Osteoblast (primary cell): ENCODE measurements at regions not wholly inside any gene's neighbourhood (a gene's known extent, or its start where the extent isn't known, plus 50 kb on each side); places are given as distances from the start of the nearest gene placed in this dataset.

Experiments
- DNase-seq: peaks from one replicate; pipeline ENCODE4 v3.0.0; 2011; ENCODE audit warnings: low spot score, mixed read lengths; ENCODE audit not compliant: insufficient read length; ENCODE audit errors: missing footprints
- H2AFZ ChIP-seq: 2 replicates; pipeline ENCODE4 v1.6.0; 2011; ENCODE audit warnings: mild to moderate bottlenecking, low read length
- H3K27ac ChIP-seq: 2 replicates; pipeline ENCODE4 v1.5.1; 2011; ENCODE audit warnings: mild to moderate bottlenecking, low read depth, low read length, moderate library complexity
- H3K27me3 ChIP-seq: 2 replicates; pipeline ENCODE4 v1.6.0; 2012; ENCODE audit warnings: mild to moderate bottlenecking, control low read depth, inconsistent platforms, low read length, moderate library complexity; ENCODE audit not compliant: insufficient read depth
- H3K36me3 ChIP-seq: 2 replicates; pipeline ENCODE4 v1.5.1; 2011; ENCODE audit warnings: mild to moderate bottlenecking, low read length, control low read depth, moderate library complexity; ENCODE audit not compliant: insufficient read depth
- H3K4me1 ChIP-seq: 2 replicates; pipeline ENCODE4 v1.5.1; 2011; ENCODE audit warnings: mild to moderate bottlenecking, low read length, control low read depth, moderate library complexity; ENCODE audit not compliant: insufficient read depth
- H3K4me2 ChIP-seq: 2 replicates; pipeline ENCODE4 v1.6.0; 2011; ENCODE audit warnings: mild to moderate bottlenecking, low read length; ENCODE audit not compliant: insufficient read depth
- H3K4me3 ChIP-seq: fragments of 200-600 bp; sonication (generic); 3 replicates; pipeline ENCODE4 v1.5.1; 2012; ENCODE audit warnings: mild to moderate bottlenecking, low read length, inconsistent platforms; ENCODE audit not compliant: insufficient read depth
- H3K79me2 ChIP-seq: 2 replicates; pipeline ENCODE4 v1.6.0; 2012; ENCODE audit warnings: mild to moderate bottlenecking, low read length, control low read depth, inconsistent platforms; ENCODE audit not compliant: insufficient read depth
- H3K9me3 ChIP-seq: 2 replicates; pipeline ENCODE4 v1.5.1; 2011; ENCODE audit warnings: low read depth, low read length, control low read depth
- H4K20me1 ChIP-seq: 2 replicates; pipeline ENCODE4 v1.6.0; 2012; ENCODE audit warnings: mild to moderate bottlenecking, low read length, control low read depth; ENCODE audit not compliant: insufficient read depth
- TF ChIP-seq, protein P1 (sequence below): IDR thresholded peaks from 2 replicates; pipeline ENCODE4 v1.5.1; 2011; ENCODE audit warnings: mild to moderate bottlenecking, low read depth, low read length, moderate library complexity; ENCODE audit errors: extremely low read depth

DNA sequence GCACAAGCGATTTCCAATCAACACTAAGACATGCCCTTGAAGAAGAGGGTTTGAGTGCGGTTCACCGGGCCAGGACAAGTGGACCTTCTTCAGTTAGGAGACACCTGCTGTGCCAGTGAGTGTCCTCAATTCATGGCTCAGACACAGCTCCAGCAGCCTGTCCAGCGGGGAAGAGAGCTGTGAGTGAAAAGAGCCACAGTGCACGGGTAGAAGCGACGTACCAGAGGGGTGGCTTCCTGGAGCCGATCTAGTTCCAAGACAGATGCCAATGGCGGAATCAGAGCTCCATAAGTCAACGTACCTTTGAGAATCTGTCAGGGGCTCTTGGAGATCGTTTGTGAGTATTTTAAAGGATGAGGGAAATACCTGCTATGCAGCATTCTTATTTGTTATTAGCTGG, 119.9 kb upstream of the SALL3 start:
- TF ChIP-seq, protein P1, sequence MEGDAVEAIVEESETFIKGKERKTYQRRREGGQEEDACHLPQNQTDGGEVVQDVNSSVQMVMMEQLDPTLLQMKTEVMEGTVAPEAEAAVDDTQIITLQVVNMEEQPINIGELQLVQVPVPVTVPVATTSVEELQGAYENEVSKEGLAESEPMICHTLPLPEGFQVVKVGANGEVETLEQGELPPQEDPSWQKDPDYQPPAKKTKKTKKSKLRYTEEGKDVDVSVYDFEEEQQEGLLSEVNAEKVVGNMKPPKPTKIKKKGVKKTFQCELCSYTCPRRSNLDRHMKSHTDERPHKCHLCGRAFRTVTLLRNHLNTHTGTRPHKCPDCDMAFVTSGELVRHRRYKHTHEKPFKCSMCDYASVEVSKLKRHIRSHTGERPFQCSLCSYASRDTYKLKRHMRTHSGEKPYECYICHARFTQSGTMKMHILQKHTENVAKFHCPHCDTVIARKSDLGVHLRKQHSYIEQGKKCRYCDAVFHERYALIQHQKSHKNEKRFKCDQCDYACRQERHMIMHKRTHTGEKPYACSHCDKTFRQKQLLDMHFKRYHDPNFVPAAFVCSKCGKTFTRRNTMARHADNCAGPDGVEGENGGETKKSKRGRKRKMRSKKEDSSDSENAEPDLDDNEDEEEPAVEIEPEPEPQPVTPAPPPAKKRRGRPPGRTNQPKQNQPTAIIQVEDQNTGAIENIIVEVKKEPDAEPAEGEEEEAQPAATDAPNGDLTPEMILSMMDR = no peak
- H3K4me3 ChIP-seq = no peak overlapping the region
- no peak overlapping the region for H2AFZ ChIP-seq
- H3K79me2 ChIP-seq = no peaks in the 10 kb centered on the region
- H3K4me1 ChIP-seq = no peaks in the 10 kb centered on the region
- H3K27ac ChIP-seq = no peak overlapping the region
- H3K36me3 ChIP-seq = no peaks in the 10 kb centered on the region
- no peaks in the 10 kb centered on the region for H3K27me3 ChIP-seq
- no peaks in the 10 kb centered on the region for H3K9me3 ChIP-seq
- no peaks in the 10 kb centered on the region for H4K20me1 ChIP-seq
- no peak for DNase-seq
- no peak overlapping the region for H3K4me2 ChIP-seq

DNA sequence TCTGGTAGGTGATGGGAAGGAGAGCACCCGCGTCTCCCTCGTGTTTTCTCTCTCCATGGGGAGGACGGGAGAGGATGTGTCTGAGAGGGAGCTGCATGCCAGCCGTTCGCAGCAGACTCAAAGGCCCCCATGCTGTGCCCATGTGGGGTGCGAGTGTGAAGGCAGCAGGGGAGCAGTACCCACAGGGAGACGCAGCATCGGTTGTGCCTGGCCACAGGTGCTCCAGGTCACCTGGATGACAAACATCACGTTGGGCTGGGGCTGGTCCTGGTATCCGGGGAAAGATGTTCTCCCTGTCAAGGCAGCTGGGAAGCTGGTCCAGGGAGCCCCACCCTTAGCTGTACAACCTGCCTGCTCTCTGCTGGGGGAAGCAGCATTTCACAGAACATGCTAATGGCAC, 119.5 kb upstream of the SALL3 start:
- DNase-seq = peak; percentile 61
- Histone ChIP-seq H3K4me2 (no peak overlapping the region), H3K36me3 (no peaks in the 10 kb centered on the region), H3K4me1 (no peaks in the 10 kb centered on the region), H3K27me3 (no peaks in the 10 kb centered on the region), H3K27ac (no peak overlapping the region), H3K4me3 (no peak overlapping the region), H4K20me1 (no peaks in the 10 kb centered on the region), H3K9me3 (no peaks in the 10 kb centered on the region), H3K79me2 (no peaks in the 10 kb centered on the region), H2AFZ (no peak overlapping the region)
- TF ChIP-seq, protein P1 = no peak

DNA sequence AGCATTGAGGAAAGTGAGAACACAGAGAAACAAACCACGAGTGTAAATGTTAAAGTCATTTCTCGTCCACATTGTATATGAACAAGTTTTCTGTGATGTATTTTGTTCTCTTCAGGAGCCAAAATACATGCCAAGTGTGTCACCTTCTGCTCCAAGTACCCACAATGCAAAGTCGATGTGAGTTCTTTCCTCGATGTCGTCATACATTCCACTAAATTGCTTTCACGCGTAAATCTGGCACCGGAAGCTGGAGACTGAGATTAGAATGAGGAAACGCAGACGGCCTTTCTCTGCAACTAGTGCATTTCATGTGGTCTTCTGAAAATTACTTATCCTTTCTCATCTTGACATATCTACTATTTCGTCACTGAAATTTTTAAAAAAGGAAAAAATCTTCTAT, 118.5 kb upstream of the SALL3 start:
- Histone ChIP-seq H3K27ac (no peak overlapping the region), H3K27me3 (no peaks in the 10 kb centered on the region), H3K4me1 (no peaks in the 10 kb centered on the region), H3K4me2 (no peak overlapping the region), H4K20me1 (no peaks in the 10 kb centered on the region), H3K79me2 (no peaks in the 10 kb centered on the region), H2AFZ (no peak overlapping the region), H3K9me3 (no peaks in the 10 kb centered on the region), H3K4me3 (no peak overlapping the region), H3K36me3 (no peaks in the 10 kb centered on the region)
- TF ChIP-seq, protein P1 = no peak
- DNase-seq = peak; percentile 57

DNA sequence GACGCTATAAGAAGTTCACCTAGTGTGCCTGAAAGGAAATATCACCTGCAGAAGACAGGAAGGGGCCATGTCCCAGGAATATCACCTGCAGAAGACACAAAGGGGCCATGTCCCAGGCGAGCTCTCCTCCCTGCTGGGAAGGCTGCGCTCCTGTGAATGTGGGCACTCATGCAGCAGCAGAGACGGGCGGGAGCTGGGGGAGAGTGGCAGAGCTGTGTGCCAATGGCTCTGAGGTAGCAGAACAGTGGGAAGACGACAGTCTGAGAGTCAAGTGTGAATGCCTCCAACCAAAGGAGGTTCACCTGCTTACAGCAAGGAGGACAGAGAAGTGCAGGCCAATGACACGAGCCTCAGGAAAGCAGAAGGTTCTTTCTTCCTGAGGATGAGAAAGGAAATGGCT, 117.9 kb upstream of the SALL3 start:
- Histone ChIP-seq H3K27ac (no peak overlapping the region), H3K36me3 (no peaks in the 10 kb centered on the region), H3K4me2 (no peak overlapping the region), H3K27me3 (no peaks in the 10 kb centered on the region), H4K20me1 (no peaks in the 10 kb centered on the region), H3K4me1 (no peaks in the 10 kb centered on the region), H3K79me2 (no peaks in the 10 kb centered on the region), H3K4me3 (no peak overlapping the region), H2AFZ (no peak overlapping the region), H3K9me3 (no peaks in the 10 kb centered on the region)
- TF ChIP-seq, protein P1 = no peak
- DNase-seq = no peak
